ENCODE measurements at regions not wholly inside any gene's neighbourhood (a gene's known extent, or its start where the extent isn't known, plus 50 kb on each side); places are given as distances from the start of the nearest gene placed in this dataset.

- WGBS (ENCODE audit: low lambda C conversion rate, missing lambda C conversion rate), result 80% methylated on average over 1 of the region's 1 CpG
Measured at GRCh38 chr16:49201118-49201517, 80.5 kb downstream of the CBLN1 start.

GRCh38 chr16:49200223-49200820 lies 81.3 kb downstream of the CBLN1 start:
- 98% methylated on average over 8 of the region's 8 CpGs for WGBS (ENCODE audit: low lambda C conversion rate, missing lambda C conversion rate)
- no peaks in the 10 kb centered on the region for H3K36me3 ChIP-seq (replicated peaks; ENCODE audit: insufficient read depth, low read depth)
- H3K4me3 ChIP-seq, result no peak overlapping the region
- TF ChIP-seq EZH2phosphoT487 (IDR thresholded peaks at IDR 0.05; ENCODE audit: low read depth, severe bottlenecking, unreplicated experiment), result no peak
- TF ChIP-seq EZH2 (IDR thresholded peaks at IDR 0.05; ENCODE audit: borderline replicate concordance), result no peak
- TF ChIP-seq, protein P1, sequence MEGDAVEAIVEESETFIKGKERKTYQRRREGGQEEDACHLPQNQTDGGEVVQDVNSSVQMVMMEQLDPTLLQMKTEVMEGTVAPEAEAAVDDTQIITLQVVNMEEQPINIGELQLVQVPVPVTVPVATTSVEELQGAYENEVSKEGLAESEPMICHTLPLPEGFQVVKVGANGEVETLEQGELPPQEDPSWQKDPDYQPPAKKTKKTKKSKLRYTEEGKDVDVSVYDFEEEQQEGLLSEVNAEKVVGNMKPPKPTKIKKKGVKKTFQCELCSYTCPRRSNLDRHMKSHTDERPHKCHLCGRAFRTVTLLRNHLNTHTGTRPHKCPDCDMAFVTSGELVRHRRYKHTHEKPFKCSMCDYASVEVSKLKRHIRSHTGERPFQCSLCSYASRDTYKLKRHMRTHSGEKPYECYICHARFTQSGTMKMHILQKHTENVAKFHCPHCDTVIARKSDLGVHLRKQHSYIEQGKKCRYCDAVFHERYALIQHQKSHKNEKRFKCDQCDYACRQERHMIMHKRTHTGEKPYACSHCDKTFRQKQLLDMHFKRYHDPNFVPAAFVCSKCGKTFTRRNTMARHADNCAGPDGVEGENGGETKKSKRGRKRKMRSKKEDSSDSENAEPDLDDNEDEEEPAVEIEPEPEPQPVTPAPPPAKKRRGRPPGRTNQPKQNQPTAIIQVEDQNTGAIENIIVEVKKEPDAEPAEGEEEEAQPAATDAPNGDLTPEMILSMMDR (IDR thresholded peaks at IDR 0.05; ENCODE audit: poor library complexity), result no peak
- H3K27me3 ChIP-seq, result no peaks in the 10 kb centered on the region
- H3K27ac ChIP-seq, result no peak overlapping the region
- H3K4me1 ChIP-seq (ENCODE audit: insufficient read depth), result no peaks in the 10 kb centered on the region
- H3K9me2 ChIP-seq (replicated peaks; ENCODE audit: insufficient read depth), result no peaks in the 10 kb centered on the region
- no peak overlapping the region for H3K4me2 ChIP-seq
- H3K9me3 ChIP-seq (ENCODE audit: low read depth), result no peaks in the 10 kb centered on the region
- H4K20me1 ChIP-seq (ENCODE audit: insufficient read depth, poor library complexity, severe bottlenecking), result no peaks in the 10 kb centered on the region
- H2AFZ ChIP-seq, result no peak overlapping the region
- no peak for DNase-seq (ENCODE audit: low spot score)
- H3K79me2 ChIP-seq, result no peaks in the 10 kb centered on the region

More at GRCh38 chr16:49201118-49201517, 80.5 kb downstream of the CBLN1 start:
- TF ChIP-seq EZH2phosphoT487 (IDR thresholded peaks at IDR 0.05; ENCODE audit: low read depth, severe bottlenecking, unreplicated experiment) (no peak), EZH2 (IDR thresholded peaks at IDR 0.05; ENCODE audit: borderline replicate concordance) (no peak)
- TF ChIP-seq, protein P1 (IDR thresholded peaks at IDR 0.05; ENCODE audit: poor library complexity), result no peak
- no peak overlapping the region for H3K27ac ChIP-seq
- no peak overlapping the region for H3K4me2 ChIP-seq
- no peaks in the 10 kb centered on the region for H3K4me1 ChIP-seq (ENCODE audit: insufficient read depth)
- no peak overlapping the region for H3K4me3 ChIP-seq
- DNase-seq (ENCODE audit: low spot score), result no peak
- H3K9me2 ChIP-seq (replicated peaks; ENCODE audit: insufficient read depth), result no peaks in the 10 kb centered on the region
- no peaks in the 10 kb centered on the region for H3K79me2 ChIP-seq
- H3K36me3 ChIP-seq (replicated peaks; ENCODE audit: insufficient read depth, low read depth), result no peaks in the 10 kb centered on the region
- no peaks in the 10 kb centered on the region for H3K9me3 ChIP-seq (ENCODE audit: low read depth)
- H2AFZ ChIP-seq, result no peak overlapping the region
- no peaks in the 10 kb centered on the region for H4K20me1 ChIP-seq (ENCODE audit: insufficient read depth, poor library complexity, severe bottlenecking)
- no peaks in the 10 kb centered on the region for H3K27me3 ChIP-seq

- no peaks in the 10 kb centered on the region for H3K9me3 ChIP-seq (ENCODE audit: low read depth)
- TF ChIP-seq, protein P1 (IDR thresholded peaks at IDR 0.05; ENCODE audit: poor library complexity), result no peak
- TF ChIP-seq EZH2 (IDR thresholded peaks at IDR 0.05; ENCODE audit: borderline replicate concordance) (no peak), EZH2phosphoT487 (IDR thresholded peaks at IDR 0.05; ENCODE audit: low read depth, severe bottlenecking, unreplicated experiment) (no peak)
- DNase-seq (ENCODE audit: low spot score), result no peak
- no peaks in the 10 kb centered on the region for H3K9me2 ChIP-seq (replicated peaks; ENCODE audit: insufficient read depth)
- H3K36me3 ChIP-seq (replicated peaks; ENCODE audit: insufficient read depth, low read depth), result no peaks in the 10 kb centered on the region
- no peak overlapping the region for H2AFZ ChIP-seq
- no peaks in the 10 kb centered on the region for H3K4me1 ChIP-seq (ENCODE audit: insufficient read depth)
- WGBS (ENCODE audit: low lambda C conversion rate, missing lambda C conversion rate), result 69% methylated on average over 5 of the region's 5 CpGs
- H3K27me3 ChIP-seq, result no peaks in the 10 kb centered on the region
- no peak overlapping the region for H3K27ac ChIP-seq
- H4K20me1 ChIP-seq (ENCODE audit: insufficient read depth, poor library complexity, severe bottlenecking), result no peaks in the 10 kb centered on the region
- H3K4me3 ChIP-seq, result no peak overlapping the region
- H3K79me2 ChIP-seq, result no peaks in the 10 kb centered on the region
- no peak overlapping the region for H3K4me2 ChIP-seq
Measured at GRCh38 chr16:49195237-49195548, 86.4 kb downstream of the CBLN1 start.

All from hepatocyte (in vitro differentiated cells).